ENCODE measurements at regions not wholly inside any gene's neighbourhood (a gene's known extent, or its start where the extent isn't known, plus 50 kb on each side); places are given as distances from the start of the nearest gene placed in this dataset.

- TF ChIP-seq SUZ12 (IDR thresholded peaks at IDR 0.05; ENCODE audit: extremely low read depth, insufficient read depth, insufficient read length): no peak
- TF ChIP-seq ZNF274 (IDR thresholded peaks at IDR 0.05; ENCODE audit: low read depth, low read length): no peak
These were observed 378.1 kb downstream of the NSUN3 start for GRCh38 chr3:94440767-94441493.
